ENCODE measurements at regions not wholly inside any gene's neighbourhood (a gene's known extent, or its start where the extent isn't known, plus 50 kb on each side); places are given as distances from the start of the nearest gene placed in this dataset.

DNA sequence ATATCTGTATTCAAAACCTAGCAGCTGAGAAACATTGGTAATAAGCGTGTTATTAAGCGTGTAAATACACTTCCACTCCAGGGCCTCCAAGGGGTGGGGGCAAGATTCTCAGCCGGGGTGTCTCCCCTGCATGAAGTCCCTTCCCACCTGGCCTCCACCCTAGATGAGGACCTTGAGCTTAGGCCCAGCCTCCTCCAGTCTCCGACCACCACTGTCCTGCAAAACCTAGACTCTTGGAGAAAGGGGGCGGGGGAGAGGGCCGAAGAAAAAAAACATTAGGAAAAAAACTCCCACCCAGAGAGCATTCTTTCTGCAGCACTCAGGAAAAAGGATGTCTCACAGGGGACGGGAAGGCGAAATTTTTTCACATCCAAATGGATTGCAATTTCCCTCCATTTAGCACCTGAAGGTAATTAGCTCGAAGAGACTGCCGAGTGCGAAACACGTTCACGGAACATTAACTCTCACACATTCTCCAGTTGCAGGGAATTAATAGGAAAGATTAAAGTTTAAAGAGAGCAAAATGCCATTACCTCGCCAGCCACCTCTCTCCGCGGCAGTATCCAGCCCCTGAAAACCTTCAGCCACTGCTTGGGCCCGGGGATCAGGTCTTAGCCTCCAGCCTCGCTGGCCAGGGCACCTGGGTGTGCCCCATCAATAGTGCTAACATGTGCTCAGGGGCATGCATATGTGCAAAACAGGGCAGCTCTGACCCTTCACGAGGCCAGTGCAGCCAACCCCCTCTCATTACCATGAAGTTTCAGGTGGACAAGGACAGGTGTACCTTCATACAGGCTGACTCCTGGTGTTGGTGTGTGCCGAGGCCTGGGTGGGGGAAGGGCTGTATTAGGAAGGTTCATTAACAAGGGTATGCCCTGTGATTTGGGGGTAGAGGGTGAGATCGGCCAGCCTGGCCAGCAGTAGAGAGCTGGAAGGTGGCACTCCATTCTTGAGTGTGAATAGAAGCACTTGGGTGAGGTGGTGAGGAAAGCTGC, 77.2 kb downstream of the HIF1AN start:
- Histone ChIP-seq H3K4me3 (no peak overlapping the region), H3K36me3 (no peaks in the 10 kb centered on the region), H3K9me3 (replicated peaks in 1 of 11) (no peaks in the 10 kb centered on the region), H3K4me2 (no peak overlapping the region), H3K27me3 (no peaks in the 10 kb centered on the region), H4K20me1 (no peaks in the 10 kb centered on the region), H3K9ac (no peak overlapping the region), H3K4me1 (no peaks in the 10 kb centered on the region), H3K27ac (no peak overlapping the region)
- TF ChIP-seq Cebpa-rat (IDR thresholded peaks at IDR 0.05), result no peak

DNA sequence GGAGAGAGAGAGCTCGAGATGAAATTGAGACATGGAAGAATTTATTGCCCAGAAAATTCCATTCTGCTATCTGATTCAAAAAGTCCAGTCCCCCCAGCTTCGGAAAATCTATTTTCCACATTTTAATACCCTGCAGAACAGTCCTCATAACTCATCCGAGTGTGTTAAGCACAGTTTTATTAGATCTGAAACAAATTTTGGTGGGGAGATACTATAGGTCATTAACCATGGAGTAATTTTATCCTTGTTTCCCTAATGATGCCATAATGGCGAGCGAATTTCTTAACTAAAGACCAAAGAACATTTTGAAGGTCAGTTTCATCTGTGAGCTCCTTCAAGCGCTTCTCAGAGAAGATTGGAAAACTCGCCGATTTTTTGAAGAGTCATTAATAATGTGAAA, 78.1 kb downstream of the HIF1AN start:
- no peaks in the 10 kb centered on the region for H4K20me1 ChIP-seq
- H3K9me3 ChIP-seq (replicated peaks in 1 of 11), result no peaks in the 10 kb centered on the region
- no peak overlapping the region for H3K27ac ChIP-seq
- H3K4me1 ChIP-seq, result no peaks in the 10 kb centered on the region
- H3K36me3 ChIP-seq, result no peaks in the 10 kb centered on the region
- H3K9ac ChIP-seq, result no peak overlapping the region
- TF ChIP-seq Cebpa-rat (IDR thresholded peaks at IDR 0.05), result no peak
- H3K4me3 ChIP-seq, result no peak overlapping the region
- no peaks in the 10 kb centered on the region for H3K27me3 ChIP-seq
- no peak overlapping the region for H3K4me2 ChIP-seq

DNA sequence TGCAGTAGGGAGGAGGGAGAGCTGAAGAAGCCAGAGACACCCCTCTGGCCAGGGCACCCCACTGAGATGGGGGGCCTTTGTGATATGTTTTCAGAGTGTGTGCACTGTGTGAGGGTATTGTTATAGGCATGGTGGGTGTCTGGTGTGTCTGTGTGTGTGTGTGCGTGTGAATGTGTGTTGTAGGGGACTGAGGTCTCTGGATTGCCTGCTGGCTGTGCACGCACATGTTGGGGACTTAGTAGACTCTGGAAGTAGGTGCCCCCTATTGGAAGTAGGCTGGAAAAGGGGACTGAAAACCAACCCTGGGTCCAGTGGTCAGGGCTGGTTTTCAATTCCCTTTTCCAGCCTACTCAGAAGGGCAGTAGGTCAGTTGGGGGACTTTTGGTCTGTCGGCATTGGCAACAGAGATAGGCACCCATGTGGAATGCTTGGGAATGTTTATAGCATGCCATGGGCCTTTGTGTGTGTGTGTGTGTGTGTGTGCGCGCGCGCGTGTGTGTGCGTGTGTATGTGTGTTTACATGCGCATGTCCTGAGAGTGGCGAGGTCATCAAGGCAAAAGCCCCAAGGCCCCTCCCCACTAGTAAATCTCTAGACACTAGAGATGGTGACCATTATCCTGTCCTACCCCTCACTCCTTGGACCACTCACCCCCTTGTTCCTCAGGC, 78.8 kb downstream of the HIF1AN start:
- Histone ChIP-seq H3K4me1 (no peaks in the 10 kb centered on the region), H3K36me3 (no peaks in the 10 kb centered on the region), H3K4me3 (no peak overlapping the region), H3K27me3 (peaks cover 0 to 4% (median 0%) of the 10 kb centered on the region in 11 experiments; a peak in 2 of 22 replicates), H4K20me1 (no peaks in the 10 kb centered on the region), H3K4me2 (no peak overlapping the region), H3K9ac (no peak overlapping the region), H3K9me3 (replicated peaks in 1 of 11) (no peaks in the 10 kb centered on the region), H3K27ac (no peak overlapping the region)
- TF ChIP-seq Cebpa-rat (IDR thresholded peaks at IDR 0.05), result no peak

DNA sequence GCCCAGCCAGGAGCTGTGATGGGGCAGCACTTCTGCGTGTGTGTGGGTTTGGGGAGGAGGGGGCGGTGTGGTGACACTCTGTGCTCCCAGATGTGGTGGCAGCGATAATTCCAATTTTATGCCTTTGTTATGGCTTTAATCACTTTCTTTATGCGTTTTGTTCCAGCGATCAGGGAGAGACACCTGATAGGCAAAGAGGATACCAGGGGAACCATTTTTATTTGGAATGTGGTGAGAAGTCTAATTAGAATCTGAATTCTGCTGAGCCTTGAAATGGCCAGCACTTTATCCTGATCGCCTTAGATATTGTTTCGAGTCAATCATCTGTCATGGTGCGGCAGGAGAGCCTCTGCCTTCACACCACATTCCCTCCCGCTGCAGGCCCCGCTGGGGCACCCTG, 79.5 kb downstream of the HIF1AN start:
- Histone ChIP-seq H3K27ac (no peak overlapping the region), H3K4me2 (no peak overlapping the region), H3K4me3 (no peak overlapping the region), H3K9me3 (replicated peaks in 1 of 11) (no peaks in the 10 kb centered on the region), H3K27me3 (peaks cover 0 to 11% (median 2%) of the 10 kb centered on the region in 11 experiments; a peak in 8 of 22 replicates), H3K4me1 (no peaks in the 10 kb centered on the region), H3K36me3 (no peaks in the 10 kb centered on the region), H4K20me1 (no peaks in the 10 kb centered on the region), H3K9ac (no peak overlapping the region)
- TF ChIP-seq Cebpa-rat (IDR thresholded peaks at IDR 0.05), result no peak

DNA sequence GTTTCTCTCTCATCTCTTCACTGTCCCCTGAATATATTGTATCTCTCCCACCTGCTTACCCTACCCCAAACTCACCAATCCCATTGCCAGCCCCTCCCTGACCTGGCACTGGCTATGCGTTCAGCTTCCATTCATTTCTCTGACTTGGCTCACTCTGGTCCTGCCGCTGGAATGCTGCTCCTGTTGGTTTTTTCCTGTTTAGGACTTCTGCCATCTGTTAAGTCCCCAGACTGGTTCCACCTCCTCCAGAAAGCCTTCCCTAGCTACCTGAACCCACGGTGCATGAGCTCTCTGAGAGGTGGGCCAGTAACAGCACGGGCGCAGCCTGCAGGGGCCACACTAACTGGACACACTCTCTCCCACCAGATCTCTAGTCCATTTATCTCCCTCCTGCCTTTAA, 80.2 kb downstream of the HIF1AN start:
- Histone ChIP-seq H3K4me1 (no peaks in the 10 kb centered on the region), H3K4me2 (no peak overlapping the region), H4K20me1 (no peaks in the 10 kb centered on the region), H3K36me3 (no peaks in the 10 kb centered on the region), H3K27me3 (peaks cover 2 to 17% (median 9%) of the 10 kb centered on the region in 11 experiments; a peak in 16 of 22 replicates), H3K27ac (no peak overlapping the region), H3K9ac (no peak overlapping the region), H3K9me3 (replicated peaks in 1 of 11) (no peaks in the 10 kb centered on the region), H3K4me3 (no peak overlapping the region)
- TF ChIP-seq Cebpa-rat (IDR thresholded peaks at IDR 0.05), result no peak

DNA sequence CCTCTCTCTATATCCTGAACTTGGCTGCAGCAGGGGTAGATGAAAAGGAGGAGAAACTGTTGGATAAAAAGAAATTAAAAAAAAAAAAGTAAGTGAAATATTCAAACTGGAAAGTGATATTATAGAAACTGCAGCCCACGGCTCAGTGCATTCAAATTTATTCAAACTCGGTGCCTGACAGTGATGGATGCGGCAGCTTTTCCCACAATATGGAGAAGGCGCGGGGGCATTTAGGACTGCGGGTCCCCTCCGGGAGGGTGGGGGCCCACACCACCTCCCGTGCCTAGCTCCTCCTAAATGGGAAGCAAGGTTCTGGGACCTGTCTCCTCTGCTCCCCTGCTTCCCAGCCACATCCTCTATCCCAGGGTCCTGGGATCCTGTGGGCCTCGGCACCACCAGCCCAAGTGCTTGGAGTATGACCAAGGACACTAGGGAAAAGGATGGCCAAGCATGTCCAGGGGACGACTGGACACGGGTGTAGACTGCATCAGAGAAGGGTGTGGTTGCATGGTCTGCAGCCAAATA, 82.4 kb downstream of the HIF1AN start:
- Histone ChIP-seq H3K27me3 (peaks cover 5 to 22% (median 12%) of the 10 kb centered on the region in 11 experiments; a peak in 17 of 22 replicates), H3K4me2 (no peak overlapping the region), H3K4me3 (no peak overlapping the region), H3K4me1 (no peaks in the 10 kb centered on the region), H3K27ac (no peak overlapping the region), H3K36me3 (no peaks in the 10 kb centered on the region), H4K20me1 (no peaks in the 10 kb centered on the region), H3K9ac (no peak overlapping the region), H3K9me3 (replicated peaks in 1 of 11) (no peaks in the 10 kb centered on the region)
- no peak for TF ChIP-seq Cebpa-rat (IDR thresholded peaks at IDR 0.05)

DNA sequence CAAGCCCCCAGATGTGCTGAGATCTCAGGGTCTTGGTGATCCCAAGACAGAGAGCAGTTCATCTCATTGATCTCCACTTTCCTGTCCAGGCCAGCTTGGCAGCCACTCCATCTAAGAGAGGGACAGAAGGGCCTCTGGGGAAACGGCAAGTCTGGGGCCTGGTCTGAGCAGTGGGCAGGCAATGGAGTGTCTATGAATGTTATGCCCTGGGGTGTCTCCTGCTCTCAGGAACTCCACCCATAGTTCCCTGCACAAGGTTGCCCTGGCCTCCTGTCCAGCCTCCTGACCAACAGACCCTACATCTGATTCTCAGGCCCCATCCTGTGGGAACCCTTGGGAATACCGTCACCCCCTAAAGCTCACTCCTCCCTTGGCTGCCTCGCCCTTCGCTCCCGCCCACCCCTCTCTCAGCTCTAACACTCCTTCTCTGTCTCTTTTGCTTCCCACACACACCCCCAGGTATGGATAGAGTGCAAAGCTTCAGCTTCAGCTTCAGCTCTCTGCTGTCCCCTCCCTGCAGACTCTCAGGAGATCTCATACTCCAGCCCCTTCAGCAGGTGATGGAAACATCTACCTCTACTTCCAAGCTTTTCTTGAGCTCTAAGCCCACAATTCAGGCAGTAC, 83.0 kb downstream of the HIF1AN start:
- Histone ChIP-seq H3K36me3 (no peaks in the 10 kb centered on the region), H3K27me3 (peaks cover 5 to 22% (median 12%) of the 10 kb centered on the region in 11 experiments; a peak in 17 of 22 replicates)

DNA sequence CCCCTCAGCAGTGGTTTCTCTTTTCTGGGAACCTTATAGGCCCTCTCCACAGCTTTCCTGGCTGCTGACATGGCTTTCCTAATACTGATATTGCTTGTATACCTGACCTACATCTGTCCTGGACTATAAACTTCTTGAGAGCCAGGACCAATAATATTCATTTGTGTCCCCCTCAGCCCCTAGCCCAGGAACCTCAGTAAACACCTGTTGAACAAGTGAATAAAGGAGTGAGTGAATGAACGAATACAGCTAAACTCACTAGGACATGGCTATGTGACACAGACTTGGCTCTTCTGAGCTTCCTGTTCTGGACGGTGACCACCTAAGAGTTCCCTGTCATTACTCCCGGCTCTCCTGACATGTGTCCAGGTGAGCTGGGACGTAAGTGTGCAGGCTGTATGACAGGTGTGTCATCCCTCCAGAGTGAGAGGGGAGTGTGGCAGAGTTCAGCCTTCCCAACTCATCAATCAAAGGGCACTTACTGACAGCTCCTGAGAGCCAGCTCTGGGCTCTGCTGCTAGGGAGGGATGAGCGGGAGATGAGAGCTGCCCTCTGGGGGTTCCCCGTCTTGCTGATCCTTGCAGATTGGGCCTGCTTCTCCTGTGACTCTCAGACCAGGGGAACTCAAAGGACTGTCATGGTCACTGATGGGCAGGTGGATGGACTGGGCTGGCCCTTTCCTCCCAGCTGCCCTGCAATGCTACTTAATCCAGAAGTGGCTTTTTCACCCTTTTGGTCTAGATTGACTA, 84.5 kb downstream of the HIF1AN start:
- H3K9me3 ChIP-seq (replicated peaks in 1 of 11), result no peaks in the 10 kb centered on the region
- no peak overlapping the region for H3K4me3 ChIP-seq
- no peak overlapping the region for H3K9ac ChIP-seq
- TF ChIP-seq Cebpa-rat (IDR thresholded peaks at IDR 0.05), result no peak
- peaks cover 5 to 22% (median 12%) of the 10 kb centered on the region in 11 experiments; a peak in 17 of 22 replicates for H3K27me3 ChIP-seq
- no peaks in the 10 kb centered on the region for H4K20me1 ChIP-seq
- H3K4me2 ChIP-seq, result no peak overlapping the region
- H3K36me3 ChIP-seq, result no peaks in the 10 kb centered on the region
- no peak overlapping the region for H3K27ac ChIP-seq
- no peaks in the 10 kb centered on the region for H3K4me1 ChIP-seq

More for the DNA sequence above, 83.0 kb downstream of the HIF1AN start:
- no peak overlapping the region for H3K9ac ChIP-seq
- no peak for TF ChIP-seq Cebpa-rat (IDR thresholded peaks at IDR 0.05)
- no peak overlapping the region for H3K4me2 ChIP-seq
- H3K9me3 ChIP-seq (replicated peaks in 1 of 11), result no peaks in the 10 kb centered on the region
- no peaks in the 10 kb centered on the region for H3K4me1 ChIP-seq
- no peaks in the 10 kb centered on the region for H4K20me1 ChIP-seq
- no peak overlapping the region for H3K4me3 ChIP-seq
- H3K27ac ChIP-seq, result no peak overlapping the region
